GM19463 (cell line): ENCODE measurements at regions not wholly inside any gene's neighbourhood (a gene's known extent, or its start where the extent isn't known, plus 50 kb on each side); places are given as distances from the start of the nearest gene placed in this dataset.

Experiments used
- ATAC-seq: cut with Tn5 transposase; IDR thresholded peaks from one replicate; pipeline ENCODE4 v1.9.1; 2021; ENCODE audit warnings: mild to moderate bottlenecking, moderate library complexity; ENCODE audit not compliant: unreplicated experiment

GRCh38 chr6:170117111-170117972, 173.5 kb downstream of the DLL1 start:
- ATAC-seq: no peak

- ATAC-seq: no peak
Observed at GRCh38 chr6:170116636-170117035, 174.2 kb downstream of the DLL1 start.

- no peak for ATAC-seq
Observed at GRCh38 chr6:170114956-170115855, 175.7 kb downstream of the DLL1 start.

GRCh38 chr6:170114187-170114945, 176.5 kb downstream of the DLL1 start:
- ATAC-seq: no peak

- ATAC-seq: no peak
Observed at GRCh38 chr6:170113141-170113540, 177.7 kb downstream of the DLL1 start.

GRCh38 chr6:170112583-170112860, 178.4 kb downstream of the DLL1 start:
- ATAC-seq: no peak

- ATAC-seq: no peak
Observed at GRCh38 chr6:170111816-170112582, 178.9 kb downstream of the DLL1 start.

- no peak for ATAC-seq
Observed at GRCh38 chr6:170111141-170111664, 179.7 kb downstream of the DLL1 start.

- no peak for ATAC-seq
Observed at GRCh38 chr6:170110201-170111140, 180.4 kb downstream of the DLL1 start.

GRCh38 chr6:170108890-170109587, 181.8 kb downstream of the DLL1 start:
- no peak for ATAC-seq

GRCh38 chr6:170108456-170108855, 182.4 kb downstream of the DLL1 start:
- ATAC-seq: no peak

- no peak for ATAC-seq
Observed at GRCh38 chr6:170107606-170108222, 183.2 kb downstream of the DLL1 start.

GRCh38 chr6:170106906-170107525, 183.9 kb downstream of the DLL1 start:
- ATAC-seq: no peak

- ATAC-seq: no peak
Observed at GRCh38 chr6:170102582-170103481, 188.0 kb downstream of the DLL1 start.

- ATAC-seq: no peak
Observed at GRCh38 chr6:170102038-170102437, 188.8 kb downstream of the DLL1 start.

- no peak for ATAC-seq
Observed at GRCh38 chr6:170101281-170102035, 189.4 kb downstream of the DLL1 start.
